GM12878 (cell line): ENCODE measurements at regions not wholly inside any gene's neighbourhood (a gene's known extent, or its start where the extent isn't known, plus 50 kb on each side); places are given as distances from the start of the nearest gene placed in this dataset.

ENCODE experiments used
- ATAC-seq: fragments of 200-7000 bp; cut with Tn5 transposase; 3 replicates; pipeline ENCODE4 v1.9.1; 2020; ENCODE audit warnings: mild to moderate bottlenecking, moderate library complexity
- BruUV-seq: library from RNA; stranded (reverse); fragments of 400-500 nt; replicated peaks from 2 replicates; lab custom pipeline; 2021; lab: Mats Ljungman, UMichigan
- CTCF ChIA-PET: fragments of 300-600 bp; sonication (Branson Sonifier 250); formaldehyde crosslinking; extraction: SDS; loops from one replicate; lab custom pipeline; 2021; ENCODE audit warnings: inconsistent platforms; lab: Yijun Ruan, JAX
- POLR2A ChIA-PET: fragments of 350-600 bp; formaldehyde crosslinking; extraction: SDS; loops from one replicate; lab custom pipeline; 2021; ENCODE audit warnings: inconsistent platforms; lab: Charles Lee
- RAD21 ChIA-PET: fragments of 300-600 bp; sonication (Branson Sonifier 250); formaldehyde crosslinking; loops from one replicate; lab custom pipeline; 2023; ENCODE audit warnings: antibody characterized with exemption; ENCODE audit not compliant: unreplicated experiment; lab: Charles Lee
- SMC1A ChIA-PET: fragments of 300-600 bp; sonication (Branson Sonifier 250); formaldehyde crosslinking; loops from one replicate; lab custom pipeline; 2023; ENCODE audit not compliant: unreplicated experiment, uncharacterized antibody; lab: Charles Lee
- DNase-seq: peaks from one replicate; pipeline ENCODE4 v3.0.0-alpha.2; 2011; ENCODE audit warnings: low read depth, low spot score
- FAIRE-seq: peaks from 3 replicates; lab custom pipeline; 2011; peaks lifted over from hg19 to GRCh38; lab: Jason Lieb, UNC
- H2AFZ ChIP-seq: 2 replicates; pipeline ENCODE4 v1.6.0; 2011; ENCODE audit warnings: low read depth, low read length, control low read depth; ENCODE audit not compliant: control insufficient read depth
- H3K27ac ChIP-seq: 2 replicates; pipeline ENCODE4 v1.5.1; 2011; ENCODE audit warnings: control low read depth; ENCODE audit not compliant: control insufficient read depth, insufficient read depth
- H3K27me3 ChIP-seq, 2 experiments: replicated peaks in 1 of 2; 2 replicates each; pipeline versions ENCODE4 v1.6.0 to v1.6.1; 2011; ENCODE audit warnings: low read length in 1 of 2; ENCODE audit not compliant: control insufficient read depth in 2 of 2, insufficient read depth in 2 of 2
- H3K36me3 ChIP-seq, 2 experiments: 2 replicates each; pipeline ENCODE4 v1.5.1; 2011; ENCODE audit warnings: low read length in 1 of 2; ENCODE audit not compliant: control insufficient read depth in 2 of 2, insufficient read depth in 2 of 2
- H3K4me1 ChIP-seq: 2 replicates; pipeline ENCODE4 v1.6.1; 2011; ENCODE audit warnings: mild to moderate bottlenecking, low read length, moderate library complexity, mixed read lengths; ENCODE audit not compliant: control insufficient read depth, insufficient read depth
- H3K4me2 ChIP-seq: 2 replicates; pipeline ENCODE4 v1.6.0; 2011; ENCODE audit warnings: control low read depth; ENCODE audit not compliant: control insufficient read depth, insufficient read depth
- H3K4me3 ChIP-seq: fragments of 200-600 bp; sonication (generic); 2 replicates; pipeline ENCODE4 v1.5.1; 2016
- H3K79me2 ChIP-seq: 2 replicates; pipeline ENCODE4 v1.6.0; 2011; ENCODE audit warnings: low read length; ENCODE audit not compliant: control insufficient read depth, insufficient read depth
- H3K9ac ChIP-seq: 2 replicates; pipeline ENCODE4 v1.8.0; 2011; ENCODE audit warnings: low read length, control low read depth, mixed read lengths; ENCODE audit not compliant: control insufficient read depth, insufficient read depth
- H3K9me3 ChIP-seq: replicated peaks from 3 replicates; pipeline ENCODE4 v1.5.1; 2011; ENCODE audit warnings: mild to moderate bottlenecking, low read length; ENCODE audit not compliant: control insufficient read depth, insufficient read depth
- H4K20me1 ChIP-seq: 2 replicates; pipeline ENCODE4 v1.6.0; 2011; ENCODE audit not compliant: control insufficient read depth, insufficient read depth
- ATF7 ChIP-seq: fragments of 450-650 bp; IDR thresholded peaks from 2 replicates; pipeline ENCODE4 v1.6.1; 2016; ENCODE audit warnings: low read depth, mild to moderate bottlenecking
- FOXK2 ChIP-seq: fragments of 450-650 bp; IDR thresholded peaks from 2 replicates; pipeline ENCODE4 v1.6.1; 2017; ENCODE audit warnings: mild to moderate bottlenecking, moderate library complexity
- GATAD2B ChIP-seq: fragments of 450-650 bp; conservative IDR thresholded peaks from 2 replicates; pipeline ENCODE4 v1.6.1; 2017; ENCODE audit warnings: low read depth, mild to moderate bottlenecking, moderate library complexity
- MTA2 ChIP-seq: fragments of 450-650 bp; IDR thresholded peaks from 2 replicates; pipeline ENCODE4 v1.6.1; 2016; ENCODE audit warnings: low read depth, mild to moderate bottlenecking, moderate library complexity
- NBN ChIP-seq: fragments of 450-650 bp; IDR thresholded peaks from 2 replicates; pipeline ENCODE4 v1.6.1; 2016
- PBX3 ChIP-seq: IDR thresholded peaks from 2 replicates; pipeline ENCODE4 v1.6.1; 2011; ENCODE audit warnings: mild to moderate bottlenecking, low read depth, low read length, moderate library complexity; ENCODE audit not compliant: insufficient replicate concordance
- REST ChIP-seq: IDR thresholded peaks from 2 replicates; pipeline ENCODE4 v1.6.1; 2012; ENCODE audit warnings: mild to moderate bottlenecking, low read depth, low read length
- SIX5 ChIP-seq: IDR thresholded peaks from 2 replicates; pipeline ENCODE4 v1.6.1; 2011; ENCODE audit warnings: mild to moderate bottlenecking, low read depth, low read length, moderate library complexity; ENCODE audit not compliant: severe bottlenecking
- SKIL ChIP-seq: fragments of 450-650 bp; IDR thresholded peaks from 2 replicates; pipeline ENCODE4 v1.6.1; 2017; ENCODE audit warnings: mild to moderate bottlenecking, low read depth, inconsistent platforms; ENCODE audit not compliant: poor library complexity, severe bottlenecking
- SP1 ChIP-seq: IDR thresholded peaks from one replicate; pipeline ENCODE4 v1.6.1; 2011; ENCODE audit warnings: low read depth, low read length
- SPI1 ChIP-seq: IDR thresholded peaks from 2 replicates; pipeline ENCODE4 v1.6.1; 2011; ENCODE audit warnings: low read depth, mild to moderate bottlenecking, low read length, moderate library complexity, borderline replicate concordance; ENCODE audit not compliant: insufficient read depth
- TCF12 ChIP-seq: IDR thresholded peaks from 2 replicates; pipeline ENCODE4 v1.6.1; 2011; ENCODE audit warnings: low read depth, mild to moderate bottlenecking, low read length
- ZNF622 ChIP-seq: fragments of 450-650 bp; IDR thresholded peaks from 2 replicates; pipeline ENCODE4 v1.6.1; 2017; ENCODE audit warnings: mild to moderate bottlenecking, inconsistent platforms
- WGBS: methylation state at CpG from one replicate; pipeline ENCODE4 v1.1.6; 2016; ENCODE audit warnings: low lambda C conversion rate; ENCODE audit not compliant: insufficient replicate concordance, insufficient coverage; ENCODE audit errors: missing lambda C conversion rate; 5-methylcytosine and 5-hydroxymethylcytosine counted together
- in situ Hi-C: fragments of 300-500 bp; cut with MboI; formaldehyde crosslinking; loops from 9 replicates; pipeline ENCODE4 v1.14.3; 2018; ENCODE audit warnings: mixed read lengths
- intact Hi-C: fragments of 100-400 bp; cut with micrococcal nuclease; formaldehyde crosslinking; loops from one replicate; pipeline ENCODE4 v1.14.2; 2022; ENCODE audit not compliant: unreplicated experiment

- in situ Hi-C loops: no loop called here
Observed at GRCh38 chr15:95302206-95302605, 1028.3 kb upstream of the NR2F2 start.

More at GRCh38 chr15:95302206-95302605, 1028.3 kb upstream of the NR2F2 start:
- ChIA-PET POLR2A (interaction anchor here (0.6 to 1.2 kb wide), 2 partner anchors 12 to 45 kb away, joined by 4 to 6 read pairs; no protein-coding TSS in a partner anchor), CTCF (interaction anchor here (3.7 kb wide), 1 partner anchor 10 kb away, joined by 14 read pairs; no protein-coding TSS in a partner anchor), RAD21 (no interaction called here), SMC1A (interaction anchor here (0.6 to 3.8 kb wide), 3 partner anchors 14 to 168 kb away, joined by 3 to 44 read pairs (median 3); no protein-coding TSS in a partner anchor)
- 61% methylated on average over 3 of the region's 3 CpGs for whole genome bisulfite sequencing
- Histone ChIP-seq H2AFZ (no peak overlapping the region), H3K9ac (no peak overlapping the region), H3K4me2 (no peak overlapping the region), H4K20me1 (no peaks in the 10 kb centered on the region), H3K79me2 (no peaks in the 10 kb centered on the region), H3K4me1 (no peaks in the 10 kb centered on the region), H3K36me3 (no peaks in the 10 kb centered on the region), H3K4me3 (no peak overlapping the region), H3K9me3 (no peaks in the 10 kb centered on the region; the same call in 2 of the 3 replicates), H3K27me3 (no peaks in the 10 kb centered on the region), H3K27ac (no peak overlapping the region)
- BruUV-seq: no TSS peak
- DNase-seq: no peak
- TF ChIP-seq TCF12 (no peak), GATAD2B (no peak), MTA2 (no peak), SKIL (no peak), ZNF622 (no peak), FOXK2 (no peak), ATF7 (no peak), SIX5 (no peak), PBX3 (no peak), SP1 (no peak), SPI1 (no peak), REST (no peak), NBN (no peak)
- ATAC-seq: peak; percentile 74
- no peak for FAIRE-seq
- intact Hi-C loops: loop anchor here (1.0 kb wide), 1 partner anchor 201 kb away; no protein-coding TSS in a partner anchor
